ENCODE measurements at regions not wholly inside any gene's neighbourhood (a gene's known extent, or its start where the extent isn't known, plus 50 kb on each side); places are given as distances from the start of the nearest gene placed in this dataset.

GRCh38 chr1:190043655-190044054, 434.0 kb downstream of the BRINP3 start:
- TF ChIP-seq POLR2A (IDR thresholded peaks at IDR 0.05) (no peak), CTCF (IDR thresholded peaks at IDR 0.05 in 8 of 11, conservative IDR thresholded peaks at IDR 0.05 in 3 of 11) (no peak), POLR2AphosphoS5 (IDR thresholded peaks at IDR 0.05) (no peak)
- H3K4me1 ChIP-seq, result no peaks in the 10 kb centered on the region
- peaks cover 0 to 17% (median 5%) of the 10 kb centered on the region in 8 donors for H3K9me3 ChIP-seq
- intact Hi-C loops (cut with DNase I; ENCODE audit: low total_unique reads), result no loop called here
- no peak overlapping the region for H3K27ac ChIP-seq
- no peak overlapping the region for H3K4me3 ChIP-seq
- DNase-seq, result no peak
- H3K27me3 ChIP-seq (replicated peaks in 1 of 7), result no peaks in the 10 kb centered on the region
- WGBS, 5 donors, result 87 to 100% (median 96%) methylated on average over 1 of the region's 1 CpG
- H3K36me3 ChIP-seq, result no peaks in the 10 kb centered on the region

- no peak for DNase-seq
- H3K4me1 ChIP-seq, result no peaks in the 10 kb centered on the region
- no peak overlapping the region for H3K27ac ChIP-seq
- H3K9me3 ChIP-seq, result peaks cover 0 to 17% (median 2%) of the 10 kb centered on the region in 8 donors
- intact Hi-C loops (cut with DNase I; ENCODE audit: low total_unique reads), result no loop called here
- no peaks in the 10 kb centered on the region for H3K27me3 ChIP-seq (replicated peaks in 1 of 7)
- no peak for TF ChIP-seq POLR2A (IDR thresholded peaks at IDR 0.05)
- TF ChIP-seq POLR2AphosphoS5 (IDR thresholded peaks at IDR 0.05), result no peak
- TF ChIP-seq CTCF (IDR thresholded peaks at IDR 0.05 in 8 of 11, conservative IDR thresholded peaks at IDR 0.05 in 3 of 11), result no peak
- H3K4me3 ChIP-seq, result no peak overlapping the region
- no peaks in the 10 kb centered on the region for H3K36me3 ChIP-seq
These were observed 431.4 kb downstream of the BRINP3 start for GRCh38 chr1:190046231-190046630.

Small RNA genes lying in the stretch of these regions (small RNA-seq; reads per million reads assigned to genes)
- gene AL136372.1 (0 reads per million in 4 donors), gene AL357559.1 (0 to 0.15 (median 0) reads per million in 4 donors), gene AL391813.1 (0 reads per million in 4 donors), gene RNA5SP73 (0 reads per million in 4 donors)
